DMS53 treated with DMSO at 0.1 percent for 48 hours (cell line): ENCODE measurements at regions not wholly inside any gene's neighbourhood (a gene's known extent, or its start where the extent isn't known, plus 50 kb on each side); places are given as distances from the start of the nearest gene placed in this dataset.
"Not testable (repeated sequence)": the region's sequence is repeated elsewhere in the genome, so short reads cannot be mapped to it uniquely, and the experiment has no call there.

ENCODE experiments used
- DNase-seq: peaks from one replicate; lab custom pipeline; 2025; ENCODE audit not compliant: unreplicated experiment; lab: John Stamatoyannopoulos, UW

GRCh38 chr3:110293660-110294059, 778.0 kb upstream of the NECTIN3 start:
- no peak for DNase-seq

GRCh38 chr3:110296885-110297284, 774.7 kb upstream of the NECTIN3 start:
- no peak for DNase-seq

GRCh38 chr3:110301781-110302180, 769.8 kb upstream of the NECTIN3 start:
- no peak for DNase-seq

DNA sequence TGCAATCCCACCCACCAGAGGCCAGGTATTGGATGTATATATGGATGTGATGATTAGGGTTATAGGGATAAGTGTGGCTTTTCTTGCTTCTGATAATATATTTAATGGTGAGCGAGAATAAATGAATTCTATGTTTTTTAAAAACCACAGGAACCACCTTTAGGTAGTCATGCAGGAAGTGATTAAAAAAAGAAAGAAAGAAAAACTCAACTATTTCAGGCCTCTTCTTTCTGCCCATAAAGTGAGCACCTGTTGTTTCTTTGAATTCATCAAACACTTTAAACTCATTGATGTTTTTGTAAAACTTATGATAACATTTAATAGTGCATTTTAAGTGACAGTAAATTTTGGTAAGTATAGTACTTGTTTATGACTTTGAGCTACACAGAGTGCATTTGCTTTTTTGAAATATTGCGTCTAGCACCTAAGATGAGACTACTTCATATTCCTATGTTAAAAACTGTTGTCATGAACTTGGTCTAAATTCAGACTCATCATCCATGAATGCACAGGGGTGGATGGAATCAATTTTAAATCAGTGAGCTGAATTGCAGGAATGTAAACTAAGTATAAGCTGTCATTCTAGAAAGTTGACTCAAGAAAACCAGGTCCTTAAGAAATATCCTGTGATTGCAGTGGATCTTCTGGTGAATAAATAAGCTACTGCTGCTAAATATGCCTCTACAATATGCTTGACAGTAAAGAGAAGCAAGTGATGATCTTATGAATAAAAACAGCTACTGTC, 764.4 kb upstream of the NECTIN3 start:
- no peak for DNase-seq

GRCh38 chr3:110311541-110311940, 760.1 kb upstream of the NECTIN3 start:
- no peak for DNase-seq

DNA sequence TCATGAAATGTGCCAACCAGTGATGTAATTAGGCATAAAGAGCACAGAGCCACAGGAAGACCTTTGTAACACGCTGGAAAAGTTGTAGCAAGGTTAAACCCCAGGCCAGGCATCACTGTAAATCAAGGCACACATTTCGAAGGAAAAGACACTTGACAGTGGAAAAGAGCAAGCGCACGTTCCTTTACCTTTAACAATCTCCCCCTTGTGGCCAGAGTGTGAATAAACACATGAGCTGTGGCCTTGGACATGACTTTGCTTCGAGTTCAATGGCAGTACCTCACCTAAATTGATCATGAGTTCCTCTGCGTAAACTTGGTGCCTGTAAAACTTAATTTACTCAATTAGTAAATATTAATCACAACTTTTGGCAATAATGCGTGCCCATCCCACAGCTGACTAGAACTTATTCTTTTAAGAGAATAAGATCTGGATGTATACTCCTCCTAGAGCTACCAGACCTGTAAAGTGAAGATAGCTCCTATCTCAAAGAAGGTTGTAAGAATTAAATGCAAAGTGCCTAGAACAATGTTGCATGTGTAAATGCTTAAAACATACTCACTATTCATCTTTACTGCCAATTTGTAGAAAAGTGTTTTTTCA, 757.0 kb upstream of the NECTIN3 start:
- DNase-seq: peak; percentile 32

GRCh38 chr3:110318108-110318507, 753.5 kb upstream of the NECTIN3 start:
- peak; percentile 49 for DNase-seq

- DNase-seq: no peak
Measured at GRCh38 chr3:110323349-110323748, 748.3 kb upstream of the NECTIN3 start.

DNA sequence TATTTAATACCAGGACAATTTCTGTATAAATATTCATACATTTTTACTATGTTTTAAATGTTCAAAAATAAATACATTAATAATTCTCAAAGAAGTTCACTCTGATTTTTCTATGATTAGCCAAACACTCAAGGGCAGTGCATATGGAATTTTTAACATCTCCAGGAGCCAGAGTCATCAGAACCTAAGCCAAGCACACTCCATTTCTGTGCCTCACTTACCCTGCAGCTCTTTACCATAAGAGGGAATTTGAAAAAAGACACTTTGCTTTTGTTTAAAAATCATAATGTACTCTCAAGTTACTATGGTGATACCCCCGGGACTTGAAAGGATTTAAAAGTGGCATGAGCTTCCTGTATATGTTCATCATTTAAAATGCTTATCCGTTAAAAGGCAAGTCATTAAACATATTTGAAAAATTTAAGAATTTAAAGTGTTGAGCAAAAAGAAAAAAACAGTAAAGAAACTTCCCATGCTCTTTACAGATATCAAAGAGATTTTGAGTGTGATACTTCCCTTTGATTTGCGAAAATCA, 747.4 kb upstream of the NECTIN3 start:
- no peak for DNase-seq

DNA sequence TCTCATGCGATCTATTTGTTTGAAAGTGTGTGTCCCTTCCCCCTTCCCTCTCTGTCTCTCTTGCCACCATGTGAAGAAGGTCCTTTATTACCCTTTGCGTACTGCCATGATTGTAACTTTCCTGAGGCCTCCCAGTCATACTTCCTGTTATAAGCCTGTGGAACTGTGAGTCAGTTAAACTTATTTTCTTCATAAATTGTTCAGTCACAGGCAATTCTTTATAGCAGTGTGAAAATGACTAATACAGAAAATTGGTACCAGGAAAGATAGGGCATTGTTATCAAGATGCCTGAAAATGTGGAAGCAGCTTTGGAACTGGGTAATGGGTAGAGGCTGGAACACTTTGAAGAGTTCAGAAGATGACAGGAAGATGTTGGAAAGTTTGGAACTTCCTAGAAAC, 743.7 kb upstream of the NECTIN3 start:
- DNase-seq: no peak

GRCh38 chr3:110331562-110331961, 740.1 kb upstream of the NECTIN3 start:
- not testable (repeated sequence) for DNase-seq

GRCh38 chr3:110332629-110333028, 739.0 kb upstream of the NECTIN3 start:
- no peak for DNase-seq

DNA sequence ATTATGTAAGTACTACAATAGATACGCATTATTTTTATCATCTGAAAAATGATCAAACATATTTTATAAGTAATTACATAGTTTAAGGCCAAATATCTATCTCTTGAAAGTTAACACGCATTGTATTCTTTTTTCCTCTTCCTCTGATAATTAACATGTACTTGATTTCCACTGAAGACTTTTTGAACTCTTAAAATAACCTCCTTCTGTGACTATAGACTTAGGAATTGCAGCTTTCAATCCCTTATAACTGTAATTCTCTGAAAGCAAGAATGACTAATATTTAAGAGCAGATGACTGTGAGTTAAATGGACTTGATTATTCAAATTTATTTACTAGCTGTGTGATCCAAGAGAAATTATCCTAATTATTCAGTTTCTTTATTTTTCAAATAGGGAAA, 730.6 kb upstream of the NECTIN3 start:
- no peak for DNase-seq

GRCh38 chr3:110343376-110343775, 728.2 kb upstream of the NECTIN3 start:
- DNase-seq: no peak

GRCh38 chr3:110343945-110344344, 727.7 kb upstream of the NECTIN3 start:
- no peak for DNase-seq

- no peak for DNase-seq
Measured at GRCh38 chr3:110344487-110344886, 727.1 kb upstream of the NECTIN3 start.

- DNase-seq: no peak
Measured at GRCh38 chr3:110344897-110345767, 726.5 kb upstream of the NECTIN3 start.

GRCh38 chr3:110349295-110349694, 722.3 kb upstream of the NECTIN3 start:
- no peak for DNase-seq

- DNase-seq: no peak
Measured at GRCh38 chr3:110352841-110353604, 718.6 kb upstream of the NECTIN3 start.

GRCh38 chr3:110362751-110363150, 708.9 kb upstream of the NECTIN3 start:
- DNase-seq: no peak

DNA sequence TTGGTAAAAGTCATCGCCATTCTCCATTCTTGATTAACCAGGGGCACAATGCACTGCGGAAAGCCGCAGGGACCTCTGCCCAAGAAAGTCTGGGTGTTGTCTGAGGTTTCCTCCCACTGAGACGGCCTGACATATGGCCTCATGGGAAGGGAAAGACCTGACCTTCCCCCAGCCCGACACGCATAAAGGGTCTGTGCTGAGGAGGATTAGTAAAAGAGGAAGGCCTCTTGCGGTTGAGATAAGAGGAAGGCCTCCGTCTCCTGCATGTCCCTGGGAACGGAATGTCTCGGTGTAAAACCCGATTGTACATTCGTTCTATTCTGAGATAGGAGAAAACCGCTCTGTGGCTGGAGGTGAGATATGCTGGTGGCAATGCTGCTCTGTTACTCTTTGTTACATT, 704.3 kb upstream of the NECTIN3 start:
- DNase-seq: not testable (repeated sequence)
